ENCODE measurements at regions not wholly inside any gene's neighbourhood (a gene's known extent, or its start where the extent isn't known, plus 50 kb on each side); places are given as distances from the start of the nearest gene placed in this dataset.
"Not testable (repeated sequence)": the region's sequence is repeated elsewhere in the genome, so short reads cannot be mapped to it uniquely, and the experiment has no call there.

DNA sequence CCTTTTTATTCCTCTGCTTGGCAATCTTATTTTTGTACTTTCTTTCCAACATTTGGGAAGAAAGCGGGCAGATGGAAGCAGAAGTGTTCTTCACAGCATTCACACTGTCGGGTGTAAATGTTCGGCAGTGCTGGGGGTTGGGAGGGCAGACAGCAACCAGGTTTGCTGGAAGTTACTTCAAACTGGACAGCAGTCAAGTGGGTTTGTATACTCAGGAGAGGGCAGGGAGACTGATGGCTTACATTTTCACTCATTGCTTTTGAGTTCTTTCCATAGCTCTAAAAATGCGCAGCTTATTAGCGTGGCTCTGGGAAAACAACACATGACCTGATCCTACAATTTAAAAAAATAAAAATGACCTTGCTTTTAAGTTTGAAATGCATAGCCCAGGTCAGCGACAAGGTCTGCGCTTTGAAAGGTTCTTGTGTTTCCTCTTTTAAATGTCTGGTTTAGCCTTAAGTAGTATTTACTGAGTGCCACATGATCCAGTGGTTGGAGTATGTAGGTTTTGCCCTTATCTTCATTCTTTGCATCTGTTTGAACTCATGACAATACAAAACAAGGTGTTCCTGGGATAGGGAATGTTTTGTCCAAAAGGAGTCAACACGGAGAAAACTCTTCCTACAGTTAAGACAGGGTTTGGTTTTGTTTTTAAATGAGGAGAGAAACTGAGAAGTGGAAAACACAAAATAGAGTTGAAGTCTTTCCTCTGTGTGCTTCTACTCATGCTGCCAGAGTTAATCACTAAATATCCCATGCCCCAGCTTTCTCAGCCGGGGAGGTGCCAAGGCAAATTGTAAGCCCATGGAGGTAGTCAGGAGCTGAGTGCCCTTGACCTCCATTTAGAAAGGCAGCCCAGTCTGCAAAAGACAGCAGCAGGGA is 132.7 kb upstream of the DMRT1 start:
- DNase-seq (ENCODE audit: low spot score) (peak; percentile 79), ATAC-seq (peak; percentile 70)

DNA sequence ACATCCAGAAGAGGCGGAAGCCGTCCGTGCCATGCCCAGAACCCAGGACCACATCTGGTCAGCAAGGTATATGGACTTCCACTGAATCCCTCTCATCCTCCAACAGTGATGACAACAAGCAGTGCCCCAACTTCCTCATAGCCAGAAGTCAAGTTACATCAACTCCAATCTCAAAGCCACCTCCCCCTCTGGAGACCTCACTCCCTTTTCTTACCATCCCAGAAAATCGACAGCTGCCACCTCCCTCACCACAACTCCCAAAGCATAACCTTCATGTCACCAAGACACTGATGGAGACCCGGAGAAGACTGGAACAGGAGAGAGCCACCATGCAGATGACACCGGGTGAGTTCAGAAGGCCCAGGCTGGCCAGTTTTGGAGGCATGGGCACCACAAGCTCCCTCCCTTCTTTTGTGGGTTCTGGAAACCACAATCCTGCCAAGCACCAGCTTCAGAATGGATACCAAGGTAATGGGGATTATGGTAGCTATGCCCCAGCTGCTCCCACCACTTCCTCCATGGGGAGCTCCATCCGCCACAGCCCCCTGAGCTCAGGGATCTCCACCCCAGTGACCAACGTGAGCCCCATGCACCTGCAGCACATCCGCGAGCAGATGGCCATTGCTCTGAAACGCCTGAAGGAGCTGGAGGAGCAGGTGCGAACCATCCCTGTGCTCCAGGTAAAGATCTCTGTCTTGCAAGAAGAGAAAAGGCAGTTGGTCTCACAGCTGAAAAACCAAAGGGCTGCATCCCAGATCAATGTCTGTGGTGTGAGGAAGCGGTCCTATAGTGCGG is 130.3 kb upstream of the DMRT1 start:
- ATAC-seq (no peak), DNase-seq (ENCODE audit: low spot score) (no peak)

DNA sequence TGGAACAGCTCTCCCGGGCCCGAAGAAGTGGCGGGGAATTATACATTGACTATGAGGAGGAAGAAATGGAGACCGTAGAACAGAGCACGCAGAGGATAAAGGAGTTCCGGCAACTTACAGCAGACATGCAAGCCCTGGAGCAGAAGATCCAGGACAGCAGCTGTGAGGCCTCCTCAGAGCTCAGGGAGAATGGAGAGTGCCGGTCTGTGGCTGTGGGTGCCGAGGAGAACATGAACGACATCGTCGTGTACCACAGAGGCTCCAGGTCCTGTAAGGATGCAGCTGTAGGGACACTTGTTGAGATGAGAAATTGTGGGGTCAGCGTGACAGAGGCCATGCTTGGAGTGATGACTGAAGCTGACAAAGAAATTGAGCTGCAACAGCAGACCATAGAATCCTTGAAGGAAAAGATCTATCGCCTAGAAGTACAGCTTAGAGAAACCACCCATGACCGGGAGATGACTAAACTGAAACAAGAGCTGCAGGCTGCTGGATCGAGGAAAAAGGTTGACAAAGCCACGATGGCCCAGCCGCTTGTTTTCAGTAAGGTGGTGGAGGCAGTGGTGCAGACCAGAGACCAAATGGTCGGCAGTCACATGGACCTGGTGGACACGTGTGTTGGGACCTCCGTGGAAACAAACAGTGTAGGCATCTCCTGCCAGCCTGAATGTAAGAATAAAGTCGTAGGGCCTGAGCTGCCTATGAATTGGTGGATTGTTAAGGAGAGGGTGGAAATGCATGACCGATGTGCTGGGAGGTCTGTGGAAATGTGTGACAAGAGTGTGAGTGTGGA is 129.5 kb upstream of the DMRT1 start:
- DNase-seq (ENCODE audit: low spot score) = no peak
- no peak for ATAC-seq

DNA sequence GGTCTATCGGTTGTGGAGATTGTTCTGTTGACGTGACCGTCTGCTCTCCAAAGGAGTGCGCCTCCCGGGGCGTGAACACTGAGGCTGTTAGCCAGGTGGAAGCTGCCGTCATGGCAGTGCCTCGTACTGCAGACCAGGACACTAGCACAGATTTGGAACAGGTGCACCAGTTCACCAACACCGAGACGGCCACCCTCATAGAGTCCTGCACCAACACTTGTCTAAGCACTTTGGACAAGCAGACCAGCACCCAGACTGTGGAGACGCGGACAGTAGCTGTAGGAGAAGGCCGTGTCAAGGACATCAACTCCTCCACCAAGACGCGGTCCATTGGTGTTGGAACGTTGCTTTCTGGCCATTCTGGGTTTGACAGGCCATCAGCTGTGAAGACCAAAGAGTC is 128.9 kb upstream of the DMRT1 start:
- DNase-seq (ENCODE audit: low spot score) = no peak

GRCh38 chr9:713091-713490 is 128.4 kb upstream of the DMRT1 start:
- no peak for ATAC-seq

More for the DNA sequence above, 128.9 kb upstream of the DMRT1 start:
- peak; percentile 2 for ATAC-seq

GRCh38 chr9:714675-715074 is 126.8 kb upstream of the DMRT1 start:
- ATAC-seq (no peak), DNase-seq (ENCODE audit: low spot score) (no peak)

More at GRCh38 chr9:713091-713490, 128.4 kb upstream of the DMRT1 start:
- DNase-seq (ENCODE audit: low spot score) = no peak

GRCh38 chr9:715300-715699 is 126.2 kb upstream of the DMRT1 start:
- ATAC-seq (peak; percentile 54), DNase-seq (ENCODE audit: low spot score) (no peak)

DNA sequence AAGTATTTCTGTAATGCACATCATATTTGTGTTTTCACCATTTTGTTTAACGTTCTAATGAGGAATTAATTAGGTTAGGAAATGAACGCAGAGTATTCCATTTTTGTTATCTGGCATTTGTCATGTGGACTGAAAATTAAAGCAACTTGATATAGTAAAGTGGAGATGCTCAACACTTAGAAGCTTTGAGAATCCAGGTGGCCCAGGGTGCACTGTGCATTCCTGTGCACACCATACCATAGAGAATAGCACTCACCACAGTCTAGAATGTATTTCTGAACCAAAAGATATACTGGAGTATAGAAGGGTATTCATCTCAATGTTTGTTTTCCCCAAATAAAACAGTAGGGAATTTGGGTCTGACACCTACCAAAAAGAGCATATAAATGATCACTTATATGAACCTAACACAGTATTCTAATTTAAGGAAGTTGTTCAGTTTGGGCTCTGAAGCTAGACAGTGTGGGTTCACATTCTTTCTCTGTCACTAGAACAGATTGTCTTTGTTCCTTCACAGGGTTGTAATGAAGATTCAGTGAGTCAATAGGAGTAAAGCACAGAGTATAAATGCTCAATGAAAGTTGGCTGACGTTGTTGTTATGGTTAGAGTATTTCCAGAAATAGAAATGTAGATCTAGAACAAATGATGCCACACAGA is 125.6 kb upstream of the DMRT1 start:
- ATAC-seq (no peak), DNase-seq (ENCODE audit: low spot score) (no peak)

- ATAC-seq (no peak), DNase-seq (ENCODE audit: low spot score) (no peak)
Measured at GRCh38 chr9:717722-718121, 123.8 kb upstream of the DMRT1 start.

DNA sequence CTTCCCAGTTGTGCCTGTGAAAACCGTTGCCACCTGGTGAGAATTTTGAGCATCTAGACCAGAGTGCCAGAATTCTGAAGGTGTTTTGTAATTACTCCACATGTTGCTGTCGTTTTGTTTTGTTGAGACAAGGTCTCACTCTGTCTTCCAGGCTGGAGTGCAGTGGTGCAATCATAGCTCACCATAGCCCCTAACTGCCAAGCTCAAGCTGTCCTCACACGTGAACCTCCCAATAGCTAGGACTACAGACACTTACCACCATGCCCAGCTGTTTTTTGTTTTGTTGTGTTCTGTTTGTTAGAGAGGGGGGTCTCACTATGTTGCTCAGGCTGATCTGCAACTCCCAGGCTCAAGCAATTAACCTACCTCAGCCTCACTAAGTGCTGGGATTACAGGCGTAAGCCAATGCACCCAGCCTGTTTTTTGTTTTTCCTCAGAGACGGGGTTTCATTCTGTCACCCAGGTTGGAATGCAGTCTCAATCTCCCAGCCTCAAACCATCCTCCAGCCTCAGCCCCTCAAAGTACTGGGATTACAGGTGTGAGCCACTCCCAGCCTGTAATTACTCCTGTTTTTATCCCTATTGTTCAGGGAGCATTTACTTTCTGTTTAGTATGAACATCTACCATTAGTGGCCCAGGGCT is 121.1 kb upstream of the DMRT1 start:
- ATAC-seq (peak; percentile 39), DNase-seq (ENCODE audit: low spot score) (no peak)

GRCh38 chr9:722388-722980 is 119.0 kb upstream of the DMRT1 start:
- no peak for ATAC-seq
- no peak for DNase-seq (ENCODE audit: low spot score)

DNA sequence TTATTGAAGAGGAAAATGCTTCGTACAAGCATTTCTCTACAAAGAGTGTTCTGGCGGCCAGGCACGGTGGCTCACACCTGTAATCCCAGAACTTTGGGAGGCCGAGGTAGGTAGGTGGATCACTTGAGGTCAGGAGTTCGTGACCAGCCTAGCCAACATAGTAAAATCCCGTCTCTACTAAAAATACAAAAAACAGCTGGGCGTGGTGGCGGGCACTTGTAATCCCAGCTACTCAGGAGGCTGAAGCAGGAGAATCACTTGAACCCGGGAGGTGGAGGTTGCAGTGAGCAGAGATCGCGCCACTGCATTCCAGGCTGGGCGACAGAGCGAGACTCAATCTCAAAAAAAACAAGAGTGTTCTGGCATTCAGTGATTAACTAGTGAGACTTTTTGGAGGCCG is 117.0 kb upstream of the DMRT1 start:
- ATAC-seq; DNase-seq (ENCODE audit: low spot score): not testable (repeated sequence)

- DNase-seq (ENCODE audit: low spot score) (no peak), ATAC-seq (no peak)
Measured at GRCh38 chr9:726005-726404, 115.5 kb upstream of the DMRT1 start.

DNA sequence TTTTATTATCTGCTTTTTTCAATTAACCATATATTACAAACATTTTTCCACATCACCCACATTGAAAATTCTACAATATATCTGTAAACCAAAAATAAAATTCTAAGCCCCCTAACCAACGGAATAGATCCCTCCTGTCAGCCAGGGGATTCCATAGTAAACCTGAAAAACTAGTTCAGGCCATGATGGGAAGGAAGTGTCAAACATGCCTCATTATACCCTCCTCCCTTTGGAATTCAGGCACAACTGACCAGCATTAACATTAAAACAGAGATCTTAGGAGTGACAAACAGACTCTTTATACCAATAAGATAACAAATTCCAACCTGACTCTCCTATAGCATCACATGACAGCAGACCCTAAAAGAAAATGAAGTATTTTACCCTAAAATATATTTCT is 113.7 kb upstream of the DMRT1 start:
- ATAC-seq (no peak), DNase-seq (ENCODE audit: low spot score) (no peak)

GRCh38 chr9:728535-728934 is 113.0 kb upstream of the DMRT1 start:
- no peak for DNase-seq (ENCODE audit: low spot score)

GRCh38 chr9:731474-731873 is 110.0 kb upstream of the DMRT1 start:
- DNase-seq (ENCODE audit: low spot score) (no peak), ATAC-seq (no peak)

More at GRCh38 chr9:728535-728934, 113.0 kb upstream of the DMRT1 start:
- no peak for ATAC-seq

GRCh38 chr9:734831-735511 is 106.5 kb upstream of the DMRT1 start:
- DNase-seq (ENCODE audit: low spot score) = no peak
- ATAC-seq = no peak

GRCh38 chr9:737400-738120 is 103.9 kb upstream of the DMRT1 start:
- ATAC-seq (no peak), DNase-seq (ENCODE audit: low spot score) (no peak)

All from left lobe of liver (tissue), 2 donors.